ENCODE measurements at regions not wholly inside any gene's neighbourhood (a gene's known extent, or its start where the extent isn't known, plus 50 kb on each side); places are given as distances from the start of the nearest gene placed in this dataset.

DNA sequence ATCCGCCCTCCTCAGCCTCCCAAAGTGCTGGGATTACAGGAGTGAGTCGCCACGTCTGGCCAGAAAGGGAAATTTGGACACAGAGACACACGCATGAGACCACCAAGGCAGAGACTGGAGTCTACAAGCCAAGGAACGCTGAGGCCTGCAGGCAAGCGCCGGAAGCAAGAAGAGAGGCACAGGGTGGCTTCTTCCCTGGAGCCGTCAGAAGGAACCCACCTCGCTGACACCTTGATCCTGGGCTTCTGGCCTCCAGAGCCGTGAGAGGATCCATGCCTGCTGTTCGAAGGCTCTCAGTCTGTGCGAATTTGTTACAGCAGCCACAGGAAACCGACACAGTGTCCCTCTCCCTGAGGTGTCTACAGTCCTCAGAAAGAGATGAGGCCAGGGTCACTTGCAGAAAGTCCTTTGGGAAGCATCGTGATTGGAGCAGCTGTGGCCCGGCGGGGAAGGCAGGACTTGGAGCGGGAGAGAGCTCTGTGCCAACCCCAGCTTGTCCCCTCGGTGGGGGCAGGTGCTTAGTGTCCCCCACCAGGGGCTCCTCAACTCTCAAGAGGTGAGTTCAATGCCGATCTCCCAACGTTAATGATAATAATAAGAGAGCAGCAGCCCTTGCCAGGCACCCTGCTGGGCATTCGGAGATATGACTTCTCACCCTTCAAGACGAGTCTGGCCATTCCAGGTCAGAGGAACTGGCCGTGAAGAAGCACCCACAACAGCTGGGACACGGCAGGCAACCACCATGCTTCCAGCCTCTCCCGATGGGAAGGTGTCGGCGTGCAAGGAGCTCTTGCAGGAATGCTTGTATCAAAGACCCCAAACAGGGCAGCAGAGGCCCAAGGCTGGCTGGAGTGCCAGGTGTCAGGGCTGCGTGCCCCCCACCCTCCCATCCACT is 68.4 kb upstream of the TNRC6C start:
- DNase-seq (ENCODE audit: insufficient read length, low spot score) = no peak
- TF ChIP-seq POLR2A (IDR thresholded peaks at IDR 0.05; ENCODE audit: low read depth, low read length) (no peak), PAX5 (IDR thresholded peaks at IDR 0.05; ENCODE audit: insufficient read depth, low read length, severe bottlenecking) (no peak), POU2F2 (IDR thresholded peaks at IDR 0.05; ENCODE audit: low read depth, low read length) (no peak), POLR2AphosphoS5 (IDR thresholded peaks at IDR 0.05; ENCODE audit: low read depth, low read length) (no peak)
- no peak for FAIRE-seq

GRCh38 chr17:77890771-77891170 is 67.7 kb upstream of the TNRC6C start:
- DNase-seq (ENCODE audit: insufficient read length, low spot score) (no peak), FAIRE-seq (no peak)
- no peak for TF ChIP-seq SPI1 (IDR thresholded peaks at IDR 0.05; ENCODE audit: low read depth, low read length)

DNA sequence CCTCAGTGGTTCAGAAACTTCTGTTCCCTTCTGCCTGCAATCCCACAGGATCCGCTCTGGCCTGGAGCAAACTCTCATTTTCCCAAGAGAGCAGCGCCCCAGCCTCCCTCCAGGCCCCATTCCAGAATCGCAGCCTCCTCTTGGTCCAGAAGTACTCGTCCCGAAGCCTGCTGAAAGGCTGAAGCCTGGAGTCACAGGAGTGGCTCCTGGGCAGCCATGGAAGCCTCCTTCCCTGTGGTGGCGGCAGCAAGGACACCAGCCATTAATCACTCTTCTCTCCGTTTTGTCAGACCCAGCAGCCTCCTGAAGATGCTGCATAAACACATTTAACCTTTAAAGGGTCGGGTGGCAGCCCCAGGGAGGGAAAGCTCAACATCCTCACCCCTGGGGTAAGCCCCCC is 66.9 kb upstream of the TNRC6C start:
- FAIRE-seq = no peak
- no peak for DNase-seq (ENCODE audit: insufficient read length, low spot score)
- no peak for TF ChIP-seq POLR2AphosphoS5 (IDR thresholded peaks at IDR 0.05; ENCODE audit: low read depth, low read length)
- TF ChIP-seq SPI1 (IDR thresholded peaks at IDR 0.05; ENCODE audit: low read depth, low read length) = no peak
- no peak for TF ChIP-seq TAF1 (IDR thresholded peaks at IDR 0.05; ENCODE audit: low read depth, low read length)
- no peak for TF ChIP-seq POU2F2 (IDR thresholded peaks at IDR 0.05; ENCODE audit: low read depth, low read length)
- TF ChIP-seq PAX5 (IDR thresholded peaks at IDR 0.05; ENCODE audit: insufficient read depth, low read length, severe bottlenecking) = no peak
- TF ChIP-seq POLR2A (IDR thresholded peaks at IDR 0.05; ENCODE audit: low read depth, low read length) = no peak

GRCh38 chr17:77892031-77892430 is 66.5 kb upstream of the TNRC6C start:
- DNase-seq (ENCODE audit: insufficient read length, low spot score) (no peak), FAIRE-seq (no peak)
- no peak for TF ChIP-seq POU2F2 (IDR thresholded peaks at IDR 0.05; ENCODE audit: low read depth, low read length)
- no peak for TF ChIP-seq PAX5 (IDR thresholded peaks at IDR 0.05; ENCODE audit: insufficient read depth, low read length, severe bottlenecking)
- TF ChIP-seq SPI1 (IDR thresholded peaks at IDR 0.05; ENCODE audit: low read depth, low read length) = no peak
- TF ChIP-seq TAF1 (IDR thresholded peaks at IDR 0.05; ENCODE audit: low read depth, low read length) = no peak
- no peak for TF ChIP-seq POLR2AphosphoS5 (IDR thresholded peaks at IDR 0.05; ENCODE audit: low read depth, low read length)
- no peak for TF ChIP-seq POLR2A (IDR thresholded peaks at IDR 0.05; ENCODE audit: low read depth, low read length)

DNA sequence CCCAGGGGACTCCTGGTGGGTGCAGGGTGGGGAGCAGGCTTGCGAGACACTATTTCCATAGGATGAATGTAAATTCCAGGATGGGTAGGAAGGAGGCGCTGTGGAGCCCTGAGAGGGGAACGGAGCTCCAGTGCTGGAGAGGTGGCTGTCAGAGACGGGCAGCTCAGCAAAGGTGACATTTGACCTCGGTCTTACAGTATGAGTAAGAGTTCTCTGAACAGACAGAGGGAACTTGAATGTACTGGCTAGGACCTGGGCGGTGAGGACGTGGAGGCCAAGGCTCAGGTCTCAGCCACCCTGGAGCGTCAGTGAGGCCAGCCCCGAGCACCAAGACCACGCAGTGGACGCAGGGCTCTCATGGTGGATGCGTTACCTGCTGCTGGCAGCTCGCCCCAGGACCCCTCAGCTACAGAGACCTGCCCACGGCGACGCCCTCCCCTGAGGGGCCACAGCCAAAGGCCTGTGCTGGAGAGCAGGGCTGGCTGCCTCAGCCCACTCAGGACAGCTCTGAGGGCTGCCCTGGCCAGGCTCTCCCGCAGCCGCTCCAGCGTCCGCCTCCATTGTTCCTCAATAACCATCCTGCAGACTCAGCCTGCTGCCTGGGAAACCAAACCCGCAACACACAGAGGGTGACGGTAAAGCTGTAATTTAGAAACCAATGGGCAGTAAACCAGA is 65.9 kb upstream of the TNRC6C start:
- FAIRE-seq (no peak), DNase-seq (ENCODE audit: insufficient read length, low spot score) (no peak)
- no peak for TF ChIP-seq TAF1 (IDR thresholded peaks at IDR 0.05; ENCODE audit: low read depth, low read length)
- TF ChIP-seq POU2F2 (IDR thresholded peaks at IDR 0.05; ENCODE audit: low read depth, low read length) = no peak
- TF ChIP-seq PAX5 (IDR thresholded peaks at IDR 0.05; ENCODE audit: insufficient read depth, low read length, severe bottlenecking) = no peak
- TF ChIP-seq SPI1 (IDR thresholded peaks at IDR 0.05; ENCODE audit: low read depth, low read length) = no peak
- TF ChIP-seq POLR2A (IDR thresholded peaks at IDR 0.05; ENCODE audit: low read depth, low read length) = no peak
- no peak for TF ChIP-seq POLR2AphosphoS5 (IDR thresholded peaks at IDR 0.05; ENCODE audit: low read depth, low read length)

GRCh38 chr17:77893144-77894044 is 65.1 kb upstream of the TNRC6C start:
- TF ChIP-seq TAF1 (IDR thresholded peaks at IDR 0.05; ENCODE audit: low read depth, low read length) = no peak
- no peak for TF ChIP-seq POLR2A (IDR thresholded peaks at IDR 0.05; ENCODE audit: low read depth, low read length)
- no peak for TF ChIP-seq PAX5 (IDR thresholded peaks at IDR 0.05; ENCODE audit: insufficient read depth, low read length, severe bottlenecking)
- DNase-seq (ENCODE audit: insufficient read length, low spot score) (no peak), FAIRE-seq (no peak)

- DNase-seq (ENCODE audit: insufficient read length, low spot score) (no peak), FAIRE-seq (no peak)
- TF ChIP-seq POLR2A (IDR thresholded peaks at IDR 0.05; ENCODE audit: low read depth, low read length) (no peak), TAF1 (IDR thresholded peaks at IDR 0.05; ENCODE audit: low read depth, low read length) (no peak)
These were observed 64.2 kb upstream of the TNRC6C start for GRCh38 chr17:77894126-77894956.

DNA sequence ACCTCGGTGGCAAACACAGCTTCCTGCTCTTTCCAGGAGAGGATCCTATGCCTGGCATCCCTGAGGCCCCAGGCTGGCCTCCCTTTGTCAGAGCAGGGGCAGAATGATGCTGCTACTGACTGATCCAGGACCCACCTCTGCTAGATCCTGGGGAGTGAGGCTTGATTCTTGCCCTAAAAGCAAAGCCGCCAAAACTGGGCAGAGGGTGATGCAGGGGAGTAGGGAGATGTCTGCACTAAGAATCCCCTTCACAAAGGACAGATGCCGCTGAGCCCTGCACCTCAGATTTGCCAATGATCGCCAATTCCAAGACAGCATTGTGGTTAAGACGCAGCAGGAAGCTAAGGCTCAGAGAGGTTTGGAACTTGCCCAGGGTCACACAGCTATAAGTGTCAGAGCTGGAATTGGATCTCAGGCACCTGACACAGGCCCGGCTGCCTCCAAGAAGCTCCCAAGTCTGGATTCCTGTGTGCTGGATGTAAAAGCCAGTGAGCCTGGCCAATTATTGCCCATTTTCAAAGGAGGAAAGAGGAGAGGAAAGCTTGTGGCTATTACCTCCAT is 60.7 kb upstream of the TNRC6C start:
- no peak for FAIRE-seq
- TF ChIP-seq POLR2AphosphoS5 (IDR thresholded peaks at IDR 0.05; ENCODE audit: low read depth, low read length) = no peak
- no peak for TF ChIP-seq POLR2A (IDR thresholded peaks at IDR 0.05; ENCODE audit: low read depth, low read length)
- TF ChIP-seq POU2F2 (IDR thresholded peaks at IDR 0.05; ENCODE audit: low read depth, low read length) = no peak
- TF ChIP-seq SPI1 (IDR thresholded peaks at IDR 0.05; ENCODE audit: low read depth, low read length) = no peak
- no peak for TF ChIP-seq TAF1 (IDR thresholded peaks at IDR 0.05; ENCODE audit: low read depth, low read length)
- no peak for TF ChIP-seq PAX5 (IDR thresholded peaks at IDR 0.05; ENCODE audit: insufficient read depth, low read length, severe bottlenecking)
- DNase-seq (ENCODE audit: insufficient read length, low spot score) = no peak
